Gastroesophageal sphincter (tissue), 4 donors: ENCODE measurements at regions not wholly inside any gene's neighbourhood (a gene's known extent, or its start where the extent isn't known, plus 50 kb on each side); places are given as distances from the start of the nearest gene placed in this dataset.
A peak's percentile ranks its signal among the peaks of the same experiment; 100 is the strongest.

ENCODE experiments used
- ATAC-seq: fragments of 150-250 bp; one replicate; pipeline ENCODE4 v1.9.1; 2016; ENCODE audit warnings: mild to moderate bottlenecking, moderate library complexity
- H3K27ac ChIP-seq, 4 donors: fragments of 200-600 bp; sonication (generic) in 3 of 4; 1 replicate in 3 of 4; 2 replicates in 1 of 4; pipeline ENCODE4 v1.5.1; 2016 to 2019
- H3K27me3 ChIP-seq: fragments of 200-600 bp; sonication (generic); one replicate; pipeline ENCODE4 v1.5.1; 2019
- H3K36me3 ChIP-seq, 2 donors: fragments of 200-600 bp; sonication (generic); one replicate each; pipeline ENCODE4 v1.5.1; 2019; ENCODE audit warnings: control low read depth in 1 of 2
- H3K4me1 ChIP-seq, 3 donors: fragments of 200-600 bp; sonication (generic); 1 replicate in 2 of 3; 2 replicates in 1 of 3; pipeline ENCODE4 v1.5.1; 2016 to 2019; ENCODE audit warnings: control low read depth in 2 of 3
- H3K4me3 ChIP-seq, 2 donors: fragments of 200-600 bp; sonication (generic); one replicate each; pipeline ENCODE4 v1.5.1; 2019; ENCODE audit warnings: mild to moderate bottlenecking in 1 of 2, moderate library complexity in 1 of 2
- H3K9me3 ChIP-seq, 3 donors: fragments of 200-600 bp; sonication (generic); one replicate each; pipeline ENCODE4 v1.5.1; 2017 to 2019; ENCODE audit warnings: control low read depth in 2 of 3
- EP300 ChIP-seq: sonication (generic); formaldehyde crosslinking; IDR thresholded peaks from one replicate; pipeline ENCODE4 v1.6.1; 2017; ENCODE audit warnings: antibody characterized with exemption, mild to moderate bottlenecking
- POLR2A ChIP-seq, 2 donors: fragments of 450-650 bp; IDR thresholded peaks; one replicate each; pipeline ENCODE4 v1.6.1; 2017; ENCODE audit warnings: antibody characterized with exemption in 2 of 2, mild to moderate bottlenecking in 2 of 2, moderate library complexity in 1 of 2
- POLR2AphosphoS5 ChIP-seq: sonication (generic); formaldehyde crosslinking; IDR thresholded peaks from one replicate; pipeline ENCODE4 v1.6.1; 2017; ENCODE audit warnings: antibody characterized with exemption
- WGBS, 2 donors: methylation state at CpG; one replicate each; pipeline ENCODE4 v1.1.5; 2018; ENCODE audit warnings: low coverage in 1 of 2; 5-methylcytosine and 5-hydroxymethylcytosine counted together
- TF ChIP-seq, protein P1 (sequence below), 4 experiments: fragments of 200-600 bp in 2 of 4; fragments of 450-650 bp in 2 of 4; sonication (generic) in 1 of 4; IDR thresholded peaks; one replicate each; pipeline ENCODE4 v1.5.1; 2017 to 2019; ENCODE audit warnings: antibody characterized with exemption in 4 of 4, mild to moderate bottlenecking in 2 of 4, moderate library complexity in 2 of 4

DNA sequence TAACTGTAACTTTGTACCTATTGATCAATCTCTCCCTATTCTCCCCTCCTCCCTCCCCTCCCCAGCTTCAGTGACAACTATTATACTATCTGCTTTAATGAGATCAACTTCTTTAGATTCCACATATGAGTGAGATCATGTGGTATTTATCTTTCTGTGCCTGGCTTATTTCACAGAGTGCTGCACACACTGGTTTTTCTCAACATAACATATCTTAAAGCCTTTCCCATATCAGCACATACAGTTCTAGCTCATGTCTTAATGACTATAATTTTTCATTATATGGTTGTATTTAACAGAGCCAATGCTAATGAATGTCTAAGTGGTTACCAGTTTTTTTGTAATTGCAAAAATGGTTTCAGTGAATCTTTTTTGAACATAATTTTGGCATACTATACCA, 340.3 kb upstream of the DDI1 start:
- no peak for ATAC-seq

DNA sequence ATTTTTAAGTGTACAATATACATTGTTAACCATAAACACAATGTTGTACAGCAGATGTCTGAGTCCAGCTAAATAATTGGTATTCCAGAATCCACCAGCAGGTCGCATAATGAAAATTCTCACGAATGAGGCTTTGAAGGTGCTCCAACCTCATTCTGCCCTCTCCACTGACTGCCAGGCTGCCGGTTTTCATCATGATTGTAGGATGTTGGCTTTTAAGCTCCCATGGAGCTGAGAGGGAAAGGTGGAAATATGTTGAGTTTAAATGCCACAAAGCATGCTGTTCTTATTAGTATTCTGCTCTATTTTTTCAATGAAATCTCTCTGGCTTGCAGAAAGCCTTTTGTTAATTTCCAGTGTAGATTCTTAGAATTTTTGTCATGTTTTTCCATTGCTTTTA, 337.2 kb upstream of the DDI1 start:
- Histone ChIP-seq H3K4me3 (no peak overlapping the region), H3K4me1 (peaks cover 5 to 16% (median 6%) of the 10 kb centered on the region in 3 donors), H3K36me3 (no peaks in the 10 kb centered on the region), H3K27me3 (no peaks in the 10 kb centered on the region), H3K27ac (no peak overlapping the region), H3K9me3 (no peaks in the 10 kb centered on the region)
- no peak for ATAC-seq
- WGBS, 2 donors: 57 to 94% methylated on average over 3 of the region's 3 CpGs
- TF ChIP-seq, protein P1, sequence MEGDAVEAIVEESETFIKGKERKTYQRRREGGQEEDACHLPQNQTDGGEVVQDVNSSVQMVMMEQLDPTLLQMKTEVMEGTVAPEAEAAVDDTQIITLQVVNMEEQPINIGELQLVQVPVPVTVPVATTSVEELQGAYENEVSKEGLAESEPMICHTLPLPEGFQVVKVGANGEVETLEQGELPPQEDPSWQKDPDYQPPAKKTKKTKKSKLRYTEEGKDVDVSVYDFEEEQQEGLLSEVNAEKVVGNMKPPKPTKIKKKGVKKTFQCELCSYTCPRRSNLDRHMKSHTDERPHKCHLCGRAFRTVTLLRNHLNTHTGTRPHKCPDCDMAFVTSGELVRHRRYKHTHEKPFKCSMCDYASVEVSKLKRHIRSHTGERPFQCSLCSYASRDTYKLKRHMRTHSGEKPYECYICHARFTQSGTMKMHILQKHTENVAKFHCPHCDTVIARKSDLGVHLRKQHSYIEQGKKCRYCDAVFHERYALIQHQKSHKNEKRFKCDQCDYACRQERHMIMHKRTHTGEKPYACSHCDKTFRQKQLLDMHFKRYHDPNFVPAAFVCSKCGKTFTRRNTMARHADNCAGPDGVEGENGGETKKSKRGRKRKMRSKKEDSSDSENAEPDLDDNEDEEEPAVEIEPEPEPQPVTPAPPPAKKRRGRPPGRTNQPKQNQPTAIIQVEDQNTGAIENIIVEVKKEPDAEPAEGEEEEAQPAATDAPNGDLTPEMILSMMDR (IDR thresholded peaks at IDR 0.05): no peak
- TF ChIP-seq POLR2AphosphoS5 (no peak), EP300 (no peak), POLR2A (IDR thresholded peaks at IDR 0.05) (no peak)

More for the DNA sequence above, 340.3 kb upstream of the DDI1 start:
- Histone ChIP-seq H3K27me3 (no peaks in the 10 kb centered on the region), H3K4me3 (no peak overlapping the region), H3K4me1 (peaks cover 3 to 12% (median 3%) of the 10 kb centered on the region in 3 donors), H3K27ac (no peak overlapping the region), H3K9me3 (no peaks in the 10 kb centered on the region), H3K36me3 (no peaks in the 10 kb centered on the region)
- TF ChIP-seq EP300: no peak
- TF ChIP-seq POLR2AphosphoS5: peak; percentile 36

DNA sequence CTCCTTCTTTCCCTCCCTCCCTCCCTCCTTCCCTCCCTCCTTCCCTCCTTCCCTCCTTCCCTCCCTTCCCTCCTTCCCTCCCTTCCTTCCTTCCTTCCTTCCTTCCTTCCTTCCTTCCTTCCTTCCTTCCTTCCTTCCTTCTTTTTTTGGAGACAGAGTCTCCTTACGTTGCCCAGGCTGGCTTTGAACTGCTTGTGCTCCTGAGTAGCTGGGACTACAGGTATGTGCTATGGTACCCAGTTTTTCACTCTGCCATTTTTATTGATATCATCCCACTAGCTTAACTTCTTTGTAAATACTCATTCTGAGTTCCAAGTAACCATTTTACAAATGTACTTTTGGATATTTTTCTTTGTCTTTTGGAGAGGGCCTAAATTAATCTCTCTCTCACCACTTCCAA, 336.8 kb upstream of the DDI1 start:
- 83% methylated on average over 1 of the region's 1 CpG; no CpG with 5 or more reads in 1 of the 2 donors for WGBS, 2 donors
- TF ChIP-seq POLR2AphosphoS5 (no peak), EP300 (no peak), POLR2A (IDR thresholded peaks at IDR 0.05) (no peak)
- TF ChIP-seq, protein P1 (IDR thresholded peaks at IDR 0.05): no peak
- H3K4me3 ChIP-seq: no peak overlapping the region
- no peaks in the 10 kb centered on the region for H3K9me3 ChIP-seq
- peaks cover 5 to 16% (median 6%) of the 10 kb centered on the region in 3 donors for H3K4me1 ChIP-seq
- no peaks in the 10 kb centered on the region for H3K36me3 ChIP-seq
- no peaks in the 10 kb centered on the region for H3K27me3 ChIP-seq
- peak overlapping the region in 1 of 4 donors; percentile 25 for H3K27ac ChIP-seq
- no peak for ATAC-seq

DNA sequence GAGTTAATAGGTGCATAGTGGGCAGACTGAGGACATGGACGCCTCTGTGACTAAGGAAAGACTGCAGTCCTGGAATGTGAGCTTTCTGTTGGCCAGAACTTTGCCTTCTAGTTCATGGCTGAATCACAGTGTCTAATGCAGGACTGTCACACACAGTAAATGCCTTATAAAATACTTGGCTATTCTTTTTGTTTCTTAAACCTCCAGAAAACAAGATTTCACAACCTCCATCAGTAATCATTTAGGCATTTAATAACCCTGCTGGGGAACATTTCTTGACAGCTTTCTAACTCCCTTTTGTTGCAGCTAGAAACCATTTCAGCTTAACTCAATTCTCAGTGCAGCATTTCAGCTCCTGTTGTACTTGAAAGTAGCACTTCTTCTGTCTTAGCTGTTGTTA, 335.8 kb upstream of the DDI1 start:
- WGBS, 2 donors: 29% methylated on average over 1 of the region's 1 CpG
- Histone ChIP-seq H3K4me1 (peaks cover 5 to 16% (median 6%) of the 10 kb centered on the region in 3 donors), H3K36me3 (no peaks in the 10 kb centered on the region), H3K9me3 (no peaks in the 10 kb centered on the region), H3K27me3 (no peaks in the 10 kb centered on the region), H3K4me3 (no peak overlapping the region), H3K27ac (peak overlapping the region; percentile 25 to 47 (median 36))
- TF ChIP-seq, protein P1 (IDR thresholded peaks at IDR 0.05): no peak
- TF ChIP-seq POLR2AphosphoS5: peak; percentile 56
- TF ChIP-seq POLR2A (IDR thresholded peaks at IDR 0.05): no peak
- TF ChIP-seq EP300: no peak
- ATAC-seq: peak; percentile 91

DNA sequence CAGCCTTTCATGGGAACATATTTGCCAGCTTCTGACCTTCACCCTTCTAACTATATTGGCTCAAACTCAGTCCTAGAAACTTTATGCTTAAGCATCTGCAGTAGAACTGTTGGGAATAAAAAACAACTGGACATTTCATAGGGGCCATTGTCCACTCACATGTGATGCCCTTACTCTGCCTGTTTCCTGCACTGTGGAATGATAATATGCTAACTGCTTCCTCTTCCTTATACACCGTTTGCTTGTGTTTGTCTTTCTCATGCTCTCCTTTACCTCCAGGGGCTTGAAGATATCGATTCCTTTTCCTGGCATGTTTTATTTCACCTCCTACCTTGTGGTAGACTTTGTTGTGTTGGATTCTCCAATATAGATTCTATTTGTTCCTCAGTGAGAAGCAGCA, 333.0 kb upstream of the DDI1 start:
- no peaks in the 10 kb centered on the region for H3K9me3 ChIP-seq
- no peak for TF ChIP-seq POLR2AphosphoS5
- TF ChIP-seq, protein P1 (IDR thresholded peaks at IDR 0.05): no peak
- no peak for TF ChIP-seq POLR2A (IDR thresholded peaks at IDR 0.05)
- no peak for TF ChIP-seq EP300
- H3K27ac ChIP-seq: no peak overlapping the region
- no peak for ATAC-seq
- peaks cover 5 to 16% (median 6%) of the 10 kb centered on the region in 3 donors for H3K4me1 ChIP-seq
- no peaks in the 10 kb centered on the region for H3K36me3 ChIP-seq
- no peaks in the 10 kb centered on the region for H3K27me3 ChIP-seq
- no peak overlapping the region for H3K4me3 ChIP-seq
- 36 to 83% methylated on average over 1 to 2 of the region's 2 CpGs for WGBS, 2 donors
